Occipital lobe (tissue), 1 donor: ENCODE measurements at regions not wholly inside any gene's neighbourhood (a gene's known extent, or its start where the extent isn't known, plus 50 kb on each side); places are given as distances from the start of the nearest gene placed in this dataset.
"Not testable (repeated sequence)": the region's sequence is repeated elsewhere in the genome, so short reads cannot be mapped to it uniquely, and the experiment has no call there.

Source experiments
- DNase-seq: peaks from one replicate; lab custom pipeline; 2025; lab: John Stamatoyannopoulos, UW

- no peak for DNase-seq
These were observed 579.0 kb downstream of the RIT2 start for GRCh38 chr18:42536442-42536841.

- DNase-seq: no peak
These were observed 578.2 kb downstream of the RIT2 start for GRCh38 chr18:42537291-42537690.

- no peak for DNase-seq
These were observed 570.6 kb downstream of the RIT2 start for GRCh38 chr18:42544901-42545300.

GRCh38 chr18:42545825-42546224, 569.7 kb downstream of the RIT2 start:
- no peak for DNase-seq

GRCh38 chr18:42548493-42548892, 567.0 kb downstream of the RIT2 start:
- DNase-seq: no peak

- no peak for DNase-seq
These were observed 565.9 kb downstream of the RIT2 start for GRCh38 chr18:42549596-42549995.

GRCh38 chr18:42552559-42552958, 562.9 kb downstream of the RIT2 start:
- DNase-seq: not testable (repeated sequence)

GRCh38 chr18:42559069-42559690, 556.3 kb downstream of the RIT2 start:
- DNase-seq: no peak

- no peak for DNase-seq
These were observed 554.0 kb downstream of the RIT2 start for GRCh38 chr18:42561521-42561920.

- DNase-seq: no peak
These were observed 551.5 kb downstream of the RIT2 start for GRCh38 chr18:42563995-42564394.

- DNase-seq: peak; percentile 5
These were observed 550.7 kb downstream of the RIT2 start for GRCh38 chr18:42564761-42565160.

- no peak for DNase-seq
These were observed 546.7 kb downstream of the RIT2 start for GRCh38 chr18:42568773-42569172.

- DNase-seq: no peak
These were observed 540.6 kb downstream of the RIT2 start for GRCh38 chr18:42574871-42575270.

GRCh38 chr18:42576124-42576523, 539.4 kb downstream of the RIT2 start:
- DNase-seq: no peak

- DNase-seq: no peak
These were observed 536.7 kb downstream of the RIT2 start for GRCh38 chr18:42578792-42579191.

GRCh38 chr18:42582266-42582665, 533.2 kb downstream of the RIT2 start:
- DNase-seq: no peak

- DNase-seq: no peak
These were observed 532.2 kb downstream of the RIT2 start for GRCh38 chr18:42583283-42583731.

GRCh38 chr18:42586601-42587000, 528.9 kb downstream of the RIT2 start:
- no peak for DNase-seq

- DNase-seq: no peak
These were observed 526.7 kb downstream of the RIT2 start for GRCh38 chr18:42588786-42589185.

GRCh38 chr18:42604820-42605219, 510.7 kb downstream of the RIT2 start:
- DNase-seq: no peak

GRCh38 chr18:42606886-42607495, 508.5 kb downstream of the RIT2 start:
- DNase-seq: no peak

GRCh38 chr18:42611134-42611533, 504.4 kb downstream of the RIT2 start:
- no peak for DNase-seq

GRCh38 chr18:42614619-42615293, 500.7 kb downstream of the RIT2 start:
- no peak for DNase-seq
